Fibroblast of villous mesenchyme (primary cell): ENCODE measurements at regions not wholly inside any gene's neighbourhood (a gene's known extent, or its start where the extent isn't known, plus 50 kb on each side); places are given as distances from the start of the nearest gene placed in this dataset.

Experiments
- DNase-seq: peaks from one replicate; pipeline ENCODE4 v3.0.0-alpha.2; 2010; ENCODE audit warnings: low read depth
- H3K4me3 ChIP-seq: 2 replicates; pipeline ENCODE4 v1.5.1; 2011; ENCODE audit warnings: low read depth, mild to moderate bottlenecking, low read length
- CTCF ChIP-seq: IDR thresholded peaks from 2 replicates; pipeline ENCODE4 v1.5.1; 2012; ENCODE audit warnings: low read depth, mild to moderate bottlenecking, low read length; ENCODE audit not compliant: insufficient read depth

DNA sequence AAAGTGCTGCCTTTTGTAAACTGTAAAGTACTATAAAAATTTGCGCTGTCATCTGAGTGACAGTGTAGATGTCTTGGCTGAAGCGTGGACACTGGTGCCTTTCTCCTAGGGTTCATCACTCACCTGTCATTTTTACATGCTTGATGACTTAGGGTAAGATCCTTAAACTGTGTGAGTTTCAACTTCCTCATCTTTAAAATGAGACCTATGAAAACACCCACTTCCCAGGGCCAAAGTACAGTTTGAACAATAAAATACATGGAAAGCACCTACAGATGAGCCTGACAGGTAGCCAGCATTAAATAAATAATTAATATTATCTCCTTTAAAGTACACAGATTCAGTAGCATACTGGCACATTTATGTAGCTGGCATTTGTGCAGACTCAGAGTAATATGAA is 309.9 kb downstream of the CHRM3 start:
- TF ChIP-seq CTCF: no peak
- DNase-seq: no peak
- H3K4me3 ChIP-seq: no peak overlapping the region

- no peak for DNase-seq
- no peak for TF ChIP-seq CTCF
- no peak overlapping the region for H3K4me3 ChIP-seq
Observed at GRCh38 chr1:239700667-239701066, 314.3 kb downstream of the CHRM3 start.

DNA sequence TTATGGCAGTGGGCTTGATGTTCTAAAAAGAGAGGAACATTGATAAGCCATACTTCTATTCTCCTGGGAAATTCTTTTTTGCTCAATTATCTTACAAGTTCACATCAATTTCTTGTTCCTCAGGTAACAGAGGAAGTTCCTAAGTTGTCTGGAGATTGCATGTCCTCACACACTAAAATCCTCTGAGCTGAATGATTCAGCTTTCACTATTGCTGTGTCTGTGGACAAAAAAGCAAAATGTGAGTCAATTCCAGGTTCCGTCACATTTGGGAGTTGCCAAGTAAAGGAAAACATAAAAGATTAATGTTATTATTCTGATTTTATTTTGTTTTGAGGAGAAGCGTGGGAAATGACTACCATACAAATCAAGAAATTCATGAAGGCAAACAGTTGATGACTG is 316.7 kb downstream of the CHRM3 start:
- H3K4me3 ChIP-seq: no peak overlapping the region
- TF ChIP-seq CTCF: no peak
- no peak for DNase-seq

- no peak overlapping the region for H3K4me3 ChIP-seq
- no peak for DNase-seq
- TF ChIP-seq CTCF: no peak
Observed at GRCh38 chr1:239706245-239706892, 320.0 kb downstream of the CHRM3 start.

GRCh38 chr1:239707615-239708014 is 321.2 kb downstream of the CHRM3 start:
- H3K4me3 ChIP-seq: no peak overlapping the region
- DNase-seq: no peak
- TF ChIP-seq CTCF: no peak

DNA sequence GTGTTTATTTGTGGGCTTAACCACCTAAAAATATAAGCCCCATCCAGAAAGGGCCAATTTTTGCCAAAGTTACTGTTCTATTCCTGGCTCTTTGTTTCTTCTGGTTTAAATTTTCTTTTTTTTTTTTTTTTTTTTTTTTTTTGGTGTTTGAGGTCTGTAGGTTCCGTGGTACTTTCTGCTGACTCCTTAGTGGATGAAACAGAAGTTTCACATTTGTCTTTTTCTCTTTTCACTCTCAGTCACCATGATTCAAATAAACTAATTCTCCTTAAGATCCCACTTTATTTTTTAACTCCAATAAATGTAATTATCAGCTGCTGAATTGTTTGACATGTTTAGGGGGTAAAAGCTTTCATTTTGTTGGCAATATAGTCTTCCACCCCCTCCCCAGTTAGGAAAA is 322.3 kb downstream of the CHRM3 start:
- DNase-seq: no peak
- no peak for TF ChIP-seq CTCF
- no peak overlapping the region for H3K4me3 ChIP-seq

GRCh38 chr1:239711768-239712167 is 325.4 kb downstream of the CHRM3 start:
- no peak overlapping the region for H3K4me3 ChIP-seq
- no peak for TF ChIP-seq CTCF
- no peak for DNase-seq
